Prostate gland (tissue), 2 donors: ENCODE measurements at regions not wholly inside any gene's neighbourhood (a gene's known extent, or its start where the extent isn't known, plus 50 kb on each side); places are given as distances from the start of the nearest gene placed in this dataset.

Experiments
- DNase-seq: peaks from one replicate; pipeline ENCODE4 v3.0.0-alpha.2; 2019; ENCODE audit warnings: low spot score
- H3K27ac ChIP-seq, 2 donors: fragments of 200-600 bp; sonication (generic); 2 replicates each; pipeline ENCODE4 v1.5.1; 2017 to 2019
- H3K27me3 ChIP-seq: fragments of 200-600 bp; sonication (generic); replicated peaks from 2 replicates; pipeline ENCODE4 v1.5.1; 2019; ENCODE audit not compliant: insufficient read depth
- H3K36me3 ChIP-seq, 2 donors: fragments of 200-600 bp; sonication (generic); 1 replicate in 1 of 2; 2 replicates in 1 of 2; pipeline versions ENCODE4 v1.5.1 to v1.8.1; 2017 to 2019
- H3K4me1 ChIP-seq: fragments of 200-600 bp; sonication (generic); replicated peaks from 2 replicates; pipeline ENCODE4 v1.5.1; 2019
- H3K4me3 ChIP-seq, 2 donors: fragments of 200-600 bp; sonication (generic); 2 replicates each; pipeline ENCODE4 v1.5.1; 2017 to 2019
- H3K9me3 ChIP-seq: fragments of 200-600 bp; sonication (generic); 2 replicates; pipeline ENCODE4 v1.5.1; 2017
- CTCF ChIP-seq, 4 experiments: fragments of 200-600 bp in 2 of 4; fragments of 450-650 bp in 2 of 4; sonication (generic) in 2 of 4; IDR thresholded peaks; 1 replicate in 3 of 4; 2 replicates in 1 of 4; pipeline ENCODE4 v1.5.1; 2016 to 2019; ENCODE audit warnings: antibody characterized with exemption in 4 of 4, mild to moderate bottlenecking in 2 of 4, moderate library complexity in 2 of 4
- POLR2A ChIP-seq: fragments of 450-650 bp; IDR thresholded peaks from one replicate; pipeline ENCODE4 v1.6.1; 2016; ENCODE audit warnings: antibody characterized with exemption, mild to moderate bottlenecking
- POLR2AphosphoS5 ChIP-seq: sonication (generic); formaldehyde crosslinking; IDR thresholded peaks from one replicate; pipeline ENCODE4 v1.6.1; 2017; ENCODE audit warnings: antibody characterized with exemption
- WGBS: methylation state at CpG from one replicate; pipeline ENCODE4 v1.1.5; 2018; 5-methylcytosine and 5-hydroxymethylcytosine counted together
- intact Hi-C: fragments of 100-400 bp; cut with DNase I; formaldehyde crosslinking; loops from one replicate; pipeline ENCODE4 v1.14.2; 2022

GRCh38 chr1:37149296-37149695 lies 115.0 kb upstream of the GRIK3 start:
- no peak for TF ChIP-seq POLR2A
- no peak for TF ChIP-seq CTCF (IDR thresholded peaks at IDR 0.05)
- TF ChIP-seq POLR2AphosphoS5 = no peak
- no peak for DNase-seq
- Histone ChIP-seq H3K4me1 (no peaks in the 10 kb centered on the region), H3K36me3 (no peaks in the 10 kb centered on the region), H3K4me3 (no peak overlapping the region), H3K27ac (no peak overlapping the region), H3K27me3 (no peaks in the 10 kb centered on the region), H3K9me3 (no peaks in the 10 kb centered on the region)
- WGBS = 66% methylated on average over 9 of the region's 9 CpGs
- intact Hi-C loops = no loop called here

GRCh38 chr1:37150986-37151385 lies 116.7 kb upstream of the GRIK3 start:
- 56% methylated on average over 5 of the region's 5 CpGs for WGBS
- intact Hi-C loops = no loop called here
- H3K27me3 ChIP-seq = peaks cover 2% of the 10 kb centered on the region

GRCh38 chr1:37151789-37152188 lies 117.5 kb upstream of the GRIK3 start:
- WGBS = 66% methylated on average over 3 of the region's 3 CpGs
- H3K36me3 ChIP-seq = no peaks in the 10 kb centered on the region

More at GRCh38 chr1:37150986-37151385, 116.7 kb upstream of the GRIK3 start:
- H3K36me3 ChIP-seq = no peaks in the 10 kb centered on the region
- H3K27ac ChIP-seq = no peak overlapping the region
- TF ChIP-seq POLR2A (no peak), POLR2AphosphoS5 (no peak), CTCF (IDR thresholded peaks at IDR 0.05) (no peak)
- H3K4me1 ChIP-seq = no peaks in the 10 kb centered on the region
- H3K9me3 ChIP-seq = no peaks in the 10 kb centered on the region
- H3K4me3 ChIP-seq = no peak overlapping the region
- no peak for DNase-seq

GRCh38 chr1:37152491-37152890 lies 118.2 kb upstream of the GRIK3 start:
- Histone ChIP-seq H3K27me3 (peaks cover 2% of the 10 kb centered on the region), H3K9me3 (no peaks in the 10 kb centered on the region), H3K27ac (no peak overlapping the region), H3K36me3 (no peaks in the 10 kb centered on the region), H3K4me3 (no peak overlapping the region), H3K4me1 (no peaks in the 10 kb centered on the region)
- intact Hi-C loops = no loop called here
- TF ChIP-seq CTCF (IDR thresholded peaks at IDR 0.05) = no peak
- no peak for TF ChIP-seq POLR2A
- no peak for TF ChIP-seq POLR2AphosphoS5
- DNase-seq = no peak
- 73% methylated on average over 6 of the region's 6 CpGs for WGBS

More at GRCh38 chr1:37151789-37152188, 117.5 kb upstream of the GRIK3 start:
- H3K4me1 ChIP-seq = no peaks in the 10 kb centered on the region
- no peaks in the 10 kb centered on the region for H3K9me3 ChIP-seq
- TF ChIP-seq POLR2A (no peak), CTCF (IDR thresholded peaks at IDR 0.05) (no peak), POLR2AphosphoS5 (no peak)
- no peak overlapping the region for H3K4me3 ChIP-seq
- DNase-seq = no peak
- no peak overlapping the region for H3K27ac ChIP-seq
- intact Hi-C loops = no loop called here
- H3K27me3 ChIP-seq = peaks cover 2% of the 10 kb centered on the region

GRCh38 chr1:37153116-37154100 lies 119.1 kb upstream of the GRIK3 start:
- 71% methylated on average over 3 of the region's 3 CpGs for WGBS
- no peaks in the 10 kb centered on the region for H3K4me1 ChIP-seq
- TF ChIP-seq POLR2A = no peak
- no peak for TF ChIP-seq CTCF (IDR thresholded peaks at IDR 0.05)
- no peak for TF ChIP-seq POLR2AphosphoS5
- intact Hi-C loops = no loop called here
- H3K4me3 ChIP-seq = no peak overlapping the region
- H3K27ac ChIP-seq = no peak overlapping the region
- no peak for DNase-seq
- no peaks in the 10 kb centered on the region for H3K36me3 ChIP-seq
- peaks cover 2% of the 10 kb centered on the region for H3K27me3 ChIP-seq
- H3K9me3 ChIP-seq = no peaks in the 10 kb centered on the region
